T-cell (primary cell): ENCODE measurements at regions not wholly inside any gene's neighbourhood (a gene's known extent, or its start where the extent isn't known, plus 50 kb on each side); places are given as distances from the start of the nearest gene placed in this dataset.

Experiments
- ATAC-seq, 4 experiments: fragments of 200-7000 bp in 3 of 4; fragments of 150-1000 bp in 1 of 4; cut with Tn5 transposase; replicated peaks in 1 of 4; 1 replicate in 3 of 4; 2 replicates in 1 of 4; pipeline ENCODE4 v1.10.0; 2021; ENCODE audit warnings: moderate library complexity in 3 of 4, mild to moderate bottlenecking in 2 of 4, moderate number of reproducible peaks in 1 of 4
- CTCF ChIA-PET, 2 donors: fragments of 300-600 bp; sonication (Branson Sonifier 250); formaldehyde crosslinking; loops; one replicate each; lab custom pipeline; 2022; ENCODE audit warnings: antibody characterized with exemption in 2 of 2; lab: Charles Lee
- POLR2A ChIA-PET, 2 donors: fragments of 300-600 bp; sonication (Branson Sonifier 250); formaldehyde crosslinking; loops; one replicate each; lab custom pipeline; 2022; ENCODE audit warnings: antibody characterized with exemption in 2 of 2; lab: Charles Lee
- DNase-seq, 35 experiments: peaks; one replicate each; pipeline versions ENCODE4 v3.0.0 to v3.0.0-alpha.2; 2013 to 2023
- H3K27ac ChIP-seq: one replicate; pipeline ENCODE4 v1.5.1; 2013; ENCODE audit warnings: low read length
- H3K27me3 ChIP-seq, 2 experiments: replicated peaks in 1 of 2; 1 replicate in 1 of 2; 2 replicates in 1 of 2; pipeline versions ENCODE4 v1.6.1 to v1.7.0; 2013; ENCODE audit warnings: low read length in 1 of 2, mixed read lengths in 1 of 2; ENCODE audit not compliant: control insufficient read depth in 2 of 2, insufficient read depth in 2 of 2; ENCODE audit errors: extremely low read depth in 1 of 2
- H3K36me3 ChIP-seq, 2 donors: 1 replicate in 1 of 2; 2 replicates in 1 of 2; pipeline versions ENCODE4 v1.6.1 to v1.7.0; 2013; ENCODE audit warnings: low read length in 1 of 2; ENCODE audit not compliant: control insufficient read depth in 2 of 2, insufficient read depth in 1 of 2; ENCODE audit errors: extremely low read depth in 1 of 2
- H3K4me1 ChIP-seq, 2 experiments: 1 replicate in 1 of 2; 2 replicates in 1 of 2; pipeline versions ENCODE4 v1.6.1 to v1.7.0; 2013; ENCODE audit warnings: low read length in 2 of 2, mixed read lengths in 1 of 2; ENCODE audit not compliant: insufficient read depth in 2 of 2, control insufficient read depth in 1 of 2; ENCODE audit errors: extremely low read depth in 1 of 2
- H3K4me3 ChIP-seq, 2 donors: 1 replicate in 1 of 2; 2 replicates in 1 of 2; pipeline versions ENCODE4 v1.5.1 to v1.7.0; 2013; ENCODE audit warnings: mild to moderate bottlenecking in 2 of 2, low read length in 1 of 2, moderate library complexity in 1 of 2; ENCODE audit not compliant: control insufficient read depth in 1 of 2; ENCODE audit errors: extremely low read depth in 1 of 2
- H3K9me3 ChIP-seq: 2 replicates; pipeline ENCODE4 v1.7.0; 2013
- H3K27ac Mint-ChIP-seq, 2 donors: one replicate each; pipeline ENCODE4 v1.8.0; 2020 to 2021; ENCODE audit warnings: mild to moderate bottlenecking in 2 of 2, mixed read lengths in 2 of 2
- H3K27me3 Mint-ChIP-seq, 2 donors: one replicate each; pipeline ENCODE4 v1.8.0; 2021 to 2022; ENCODE audit warnings: mixed read lengths in 2 of 2
- H3K36me3 Mint-ChIP-seq: one replicate; pipeline ENCODE4 v1.8.0; 2021; ENCODE audit warnings: mixed read lengths
- H3K4me1 Mint-ChIP-seq, 3 donors: one replicate each; pipeline ENCODE4 v1.8.0; 2020 to 2022; ENCODE audit warnings: mixed read lengths in 3 of 3, mild to moderate bottlenecking in 1 of 3
- H3K4me3 Mint-ChIP-seq, 3 donors: one replicate each; pipeline ENCODE4 v1.8.0; 2020 to 2022; ENCODE audit warnings: mild to moderate bottlenecking in 3 of 3, mixed read lengths in 3 of 3, moderate library complexity in 3 of 3
- H3K9me3 Mint-ChIP-seq, 3 donors: one replicate each; pipeline ENCODE4 v1.8.0; 2020 to 2022; ENCODE audit warnings: mixed read lengths in 3 of 3
- WGBS: methylation state at CpG from one replicate; pipeline ENCODE4 v1.1.5; 2013; ENCODE audit warnings: missing lambda C conversion rate; ENCODE audit not compliant: insufficient coverage; 5-methylcytosine and 5-hydroxymethylcytosine counted together

GRCh38 chr6:74632196-74632875, 573.5 kb downstream of the COL12A1 start:
- ATAC-seq (no peak), DNase-seq (no peak)
- POLR2A ChIA-PET = interaction anchor here in 1 of 2 donors (0.7 kb wide), 1 partner anchor 197 kb away, joined by 4 read pairs; no protein-coding TSS in a partner anchor
- H3K27ac ChIP-seq = no peak overlapping the region
- H3K9me3 ChIP-seq = no peaks in the 10 kb centered on the region
- no peaks in the 10 kb centered on the region for H3K4me1 Mint-ChIP-seq
- no peaks in the 10 kb centered on the region for H3K36me3 Mint-ChIP-seq
- no peaks in the 10 kb centered on the region for H3K27me3 ChIP-seq
- H3K4me3 ChIP-seq = no peak overlapping the region
- no peaks in the 10 kb centered on the region for H3K36me3 ChIP-seq
- H3K27me3 Mint-ChIP-seq = no peaks in the 10 kb centered on the region
- no peak overlapping the region for H3K4me3 Mint-ChIP-seq
- no peaks in the 10 kb centered on the region for H3K4me1 ChIP-seq
- no peak overlapping the region for H3K27ac Mint-ChIP-seq
- CTCF ChIA-PET = no interaction called here
- peaks cover 2 to 11% (median 9%) of the 10 kb centered on the region in 3 donors for H3K9me3 Mint-ChIP-seq
- 80% methylated on average over 1 of the region's 1 CpG for WGBS

DNA sequence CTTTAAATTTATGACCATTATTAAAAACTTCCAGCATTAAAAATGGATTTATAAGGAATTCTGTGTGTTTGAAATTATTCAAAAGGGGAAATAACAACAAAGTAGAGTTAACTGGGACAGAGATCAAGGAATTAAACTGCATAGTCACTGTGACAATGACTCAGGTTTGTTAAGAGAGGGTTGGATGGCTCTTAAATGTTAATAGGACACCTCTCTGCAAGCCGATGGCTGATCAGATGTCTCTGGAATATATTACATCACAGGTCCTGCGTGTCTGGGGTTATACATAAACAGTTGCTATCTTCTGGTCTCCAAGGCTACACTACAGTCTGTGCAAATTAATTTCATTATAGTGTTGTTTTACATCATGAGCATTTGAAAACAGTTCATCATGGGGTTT, 574.3 kb downstream of the COL12A1 start:
- Mint-ChIP-seq H3K4me1 (no peaks in the 10 kb centered on the region), H3K36me3 (no peaks in the 10 kb centered on the region), H3K27ac (no peak overlapping the region), H3K4me3 (no peak overlapping the region), H3K27me3 (no peaks in the 10 kb centered on the region), H3K9me3 (peaks cover 2 to 16% (median 9%) of the 10 kb centered on the region in 3 donors)
- WGBS = no CpG with 5 or more reads among the region's 2 CpGs
- ChIA-PET CTCF (no interaction called here), POLR2A (interaction anchor here in 1 of 2 donors (0.7 kb wide), 1 partner anchor 196 kb away, joined by 4 read pairs; no protein-coding TSS in a partner anchor)
- H3K27ac ChIP-seq = no peak overlapping the region
- ATAC-seq = no peak
- no peak for DNase-seq
- H3K4me1 ChIP-seq = no peaks in the 10 kb centered on the region
- no peaks in the 10 kb centered on the region for H3K9me3 ChIP-seq
- no peak overlapping the region for H3K4me3 ChIP-seq
- no peaks in the 10 kb centered on the region for H3K27me3 ChIP-seq
- no peaks in the 10 kb centered on the region for H3K36me3 ChIP-seq

DNA sequence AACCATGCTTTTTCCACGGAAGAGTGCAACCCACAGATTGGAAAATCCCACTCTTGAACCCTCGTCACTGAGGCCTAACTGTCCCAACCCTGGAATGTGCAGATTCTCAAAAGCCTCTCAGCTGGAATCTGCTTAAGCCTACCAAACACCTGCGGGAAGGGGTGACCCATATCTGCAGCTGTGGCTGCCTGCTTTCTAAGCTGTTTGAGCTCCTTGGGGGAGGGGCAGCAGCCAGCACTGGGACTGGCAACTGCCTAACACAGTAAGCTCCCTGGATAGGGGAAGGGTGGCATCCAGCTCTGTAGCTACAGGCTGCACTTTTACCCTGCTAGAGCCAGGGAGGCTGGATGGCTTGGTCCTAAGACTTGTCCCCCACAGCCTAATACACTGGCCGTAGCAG, 579.6 kb downstream of the COL12A1 start:
- ChIA-PET POLR2A (no interaction called here), CTCF (no interaction called here)
- DNase-seq (no peak), ATAC-seq (no peak)
- Histone ChIP-seq H3K36me3 (no peaks in the 10 kb centered on the region), H3K27me3 (no peaks in the 10 kb centered on the region), H3K9me3 (no peaks in the 10 kb centered on the region), H3K4me1 (no peaks in the 10 kb centered on the region), H3K4me3 (no peak overlapping the region), H3K27ac (no peak overlapping the region)
- Mint-ChIP-seq H3K9me3 (peaks cover 19 to 33% (median 28%) of the 10 kb centered on the region in 3 donors), H3K4me1 (no peaks in the 10 kb centered on the region), H3K27ac (no peak overlapping the region), H3K4me3 (no peak overlapping the region), H3K27me3 (no peaks in the 10 kb centered on the region), H3K36me3 (no peaks in the 10 kb centered on the region)
- WGBS = 60% methylated on average over 3 of the region's 4 CpGs

GRCh38 chr6:74623027-74623426, 582.8 kb downstream of the COL12A1 start:
- CTCF ChIA-PET = no interaction called here
- no peaks in the 10 kb centered on the region for H3K4me1 Mint-ChIP-seq
- no peaks in the 10 kb centered on the region for H3K27me3 ChIP-seq
- no peaks in the 10 kb centered on the region for H3K4me1 ChIP-seq
- peaks cover 22 to 31% (median 24%) of the 10 kb centered on the region in 3 donors for H3K9me3 Mint-ChIP-seq
- no peaks in the 10 kb centered on the region for H3K9me3 ChIP-seq
- no peaks in the 10 kb centered on the region for H3K36me3 ChIP-seq
- H3K27ac ChIP-seq = no peak overlapping the region
- H3K27ac Mint-ChIP-seq = no peak overlapping the region
- no peaks in the 10 kb centered on the region for H3K27me3 Mint-ChIP-seq
- H3K4me3 Mint-ChIP-seq = no peak overlapping the region
- H3K4me3 ChIP-seq = no peak overlapping the region
- H3K36me3 Mint-ChIP-seq = no peaks in the 10 kb centered on the region
- ATAC-seq (no peak), DNase-seq (no peak)
- POLR2A ChIA-PET = no interaction called here
- WGBS = 83% methylated on average over 1 of the region's 2 CpGs

GRCh38 chr6:74611220-74611619, 594.6 kb downstream of the COL12A1 start:
- Mint-ChIP-seq H3K4me1 (no peaks in the 10 kb centered on the region), H3K9me3 (peaks cover under 1 to 5% (median under 1%) of the 10 kb centered on the region in 3 donors), H3K27me3 (no peaks in the 10 kb centered on the region), H3K27ac (no peak overlapping the region), H3K36me3 (no peaks in the 10 kb centered on the region), H3K4me3 (no peak overlapping the region)
- ChIA-PET CTCF (no interaction called here), POLR2A (no interaction called here)
- no peak for ATAC-seq
- no peak for DNase-seq
- H3K9me3 ChIP-seq = no peaks in the 10 kb centered on the region
- no peak overlapping the region for H3K4me3 ChIP-seq
- no peaks in the 10 kb centered on the region for H3K27me3 ChIP-seq
- no peaks in the 10 kb centered on the region for H3K36me3 ChIP-seq
- H3K4me1 ChIP-seq = no peaks in the 10 kb centered on the region
- H3K27ac ChIP-seq = no peak overlapping the region

DNA sequence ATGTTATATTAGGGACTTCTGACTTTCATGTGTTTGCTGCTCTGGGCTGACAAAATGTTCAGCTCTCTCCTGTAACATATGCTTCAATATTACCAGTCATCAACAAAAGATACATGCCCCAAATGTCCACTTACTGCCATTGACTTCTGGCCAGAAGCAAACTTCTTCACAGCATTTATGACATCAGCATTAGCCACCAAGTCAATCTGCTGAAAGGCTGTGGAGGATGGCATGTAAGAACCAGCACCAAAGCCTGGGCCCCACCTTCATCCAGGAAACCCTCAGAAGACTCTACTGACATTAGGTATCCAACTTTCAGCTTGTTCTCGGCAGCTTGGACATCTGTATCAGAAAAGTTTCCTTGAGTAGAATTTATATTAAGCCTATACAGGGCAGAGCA, 595.5 kb downstream of the COL12A1 start:
- no peaks in the 10 kb centered on the region for H3K4me1 ChIP-seq
- no peaks in the 10 kb centered on the region for H3K9me3 ChIP-seq
- H3K4me3 Mint-ChIP-seq = no peak overlapping the region
- no peaks in the 10 kb centered on the region for H3K27me3 Mint-ChIP-seq
- no peak overlapping the region for H3K4me3 ChIP-seq
- no peak overlapping the region for H3K27ac ChIP-seq
- ATAC-seq (no peak), DNase-seq (no peak)
- H3K27me3 ChIP-seq = no peaks in the 10 kb centered on the region
- H3K4me1 Mint-ChIP-seq = no peaks in the 10 kb centered on the region
- H3K36me3 Mint-ChIP-seq = no peaks in the 10 kb centered on the region
- no peaks in the 10 kb centered on the region for H3K36me3 ChIP-seq
- no peak overlapping the region for H3K27ac Mint-ChIP-seq
- ChIA-PET POLR2A (no interaction called here), CTCF (no interaction called here)
- peaks cover 0 to 8% (median 0%) of the 10 kb centered on the region in 3 donors for H3K9me3 Mint-ChIP-seq
- no CpG with 5 or more reads among the region's 1 CpG for WGBS
